ENCODE measurements at regions not wholly inside any gene's neighbourhood (a gene's known extent, or its start where the extent isn't known, plus 50 kb on each side); places are given as distances from the start of the nearest gene placed in this dataset.
"Not testable (repeated sequence)": the region's sequence is repeated elsewhere in the genome, so short reads cannot be mapped to it uniquely, and the experiment has no call there.

DNA sequence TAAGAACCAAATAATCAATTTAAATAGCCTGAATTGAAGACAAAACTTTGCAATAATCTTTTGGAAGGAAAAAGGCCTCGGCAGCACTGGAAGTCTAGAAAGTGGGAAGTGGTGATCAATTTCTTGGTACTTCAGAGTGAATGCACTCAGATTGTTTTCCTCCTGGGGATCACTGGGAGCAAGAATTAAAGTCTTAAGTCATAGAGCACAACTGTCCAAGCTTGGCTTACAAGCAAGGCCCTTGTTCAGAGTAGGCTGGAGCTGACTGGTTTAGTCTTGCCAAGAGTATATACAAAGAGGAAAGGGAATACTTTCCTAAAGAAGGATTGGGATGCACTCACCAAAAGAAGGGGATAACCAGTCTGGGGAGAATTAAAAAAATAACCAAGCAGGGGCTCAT, 637.1 kb downstream of the CCSER2 start:
- WGBS: 72% methylated on average over 1 of the region's 1 CpG
- DNase-seq (ENCODE audit: extremely low spot score): no peak
- no peaks in the 10 kb centered on the region for H3K4me1 ChIP-seq
- intact Hi-C loops (cut with DNase I): no loop called here
- no peaks in the 10 kb centered on the region for H3K36me3 ChIP-seq
- no peaks in the 10 kb centered on the region for H3K9me3 ChIP-seq
- H3K27ac ChIP-seq (replicated peaks in 1 of 4): no peak overlapping the region
- H3K4me3 ChIP-seq: no peak overlapping the region
- TF ChIP-seq POLR2A (IDR thresholded peaks at IDR 0.05; ENCODE audit: low read depth) (no peak), EP300 (IDR thresholded peaks at IDR 0.05) (no peak), POLR2AphosphoS5 (IDR thresholded peaks at IDR 0.05) (no peak)
- TF ChIP-seq, protein P1, sequence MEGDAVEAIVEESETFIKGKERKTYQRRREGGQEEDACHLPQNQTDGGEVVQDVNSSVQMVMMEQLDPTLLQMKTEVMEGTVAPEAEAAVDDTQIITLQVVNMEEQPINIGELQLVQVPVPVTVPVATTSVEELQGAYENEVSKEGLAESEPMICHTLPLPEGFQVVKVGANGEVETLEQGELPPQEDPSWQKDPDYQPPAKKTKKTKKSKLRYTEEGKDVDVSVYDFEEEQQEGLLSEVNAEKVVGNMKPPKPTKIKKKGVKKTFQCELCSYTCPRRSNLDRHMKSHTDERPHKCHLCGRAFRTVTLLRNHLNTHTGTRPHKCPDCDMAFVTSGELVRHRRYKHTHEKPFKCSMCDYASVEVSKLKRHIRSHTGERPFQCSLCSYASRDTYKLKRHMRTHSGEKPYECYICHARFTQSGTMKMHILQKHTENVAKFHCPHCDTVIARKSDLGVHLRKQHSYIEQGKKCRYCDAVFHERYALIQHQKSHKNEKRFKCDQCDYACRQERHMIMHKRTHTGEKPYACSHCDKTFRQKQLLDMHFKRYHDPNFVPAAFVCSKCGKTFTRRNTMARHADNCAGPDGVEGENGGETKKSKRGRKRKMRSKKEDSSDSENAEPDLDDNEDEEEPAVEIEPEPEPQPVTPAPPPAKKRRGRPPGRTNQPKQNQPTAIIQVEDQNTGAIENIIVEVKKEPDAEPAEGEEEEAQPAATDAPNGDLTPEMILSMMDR (IDR thresholded peaks at IDR 0.05): no peak
- H3K27me3 ChIP-seq: peaks cover 0 to 5% (median 0%) of the 10 kb centered on the region in 4 donors

DNA sequence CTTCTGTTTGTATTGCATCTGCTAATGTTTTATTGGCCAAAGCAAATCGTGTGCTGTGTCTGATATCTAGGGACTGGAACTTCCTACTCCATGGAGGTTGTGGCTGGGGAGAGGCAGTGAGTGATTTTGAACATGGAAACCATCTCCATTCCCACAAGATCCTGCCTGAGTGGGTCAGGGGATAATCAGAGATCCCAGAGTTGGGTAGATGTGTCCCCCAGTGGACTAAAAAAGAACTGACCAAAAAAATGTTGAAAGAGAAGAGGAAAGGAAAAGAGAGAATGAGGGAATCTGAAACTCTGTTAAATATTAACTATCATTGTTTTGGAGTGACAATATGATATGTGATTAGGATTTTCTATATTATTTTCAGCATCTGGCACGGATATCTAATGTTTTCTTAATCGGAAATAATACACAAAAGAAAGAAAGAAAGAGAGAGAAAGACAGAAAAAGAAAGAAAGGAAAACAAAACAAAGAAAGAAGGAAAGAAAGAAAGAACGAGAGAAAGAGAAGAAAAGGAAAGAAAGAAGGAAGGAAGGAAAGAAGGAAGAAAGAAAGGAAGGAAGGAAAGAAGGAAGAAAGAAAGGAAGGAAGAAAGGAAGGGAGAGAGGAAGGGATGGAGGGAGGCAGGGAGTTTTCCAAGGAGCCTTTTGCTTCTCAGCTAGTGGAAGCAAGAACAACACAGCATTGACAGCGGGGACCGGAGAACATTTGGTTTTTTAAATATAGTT, 638.5 kb downstream of the CCSER2 start:
- 69% methylated on average over 6 of the region's 6 CpGs for whole genome bisulfite sequencing
- TF ChIP-seq, protein P1 (IDR thresholded peaks at IDR 0.05): no peak
- TF ChIP-seq POLR2AphosphoS5 (IDR thresholded peaks at IDR 0.05) (no peak), POLR2A (IDR thresholded peaks at IDR 0.05; ENCODE audit: low read depth) (no peak), EP300 (IDR thresholded peaks at IDR 0.05) (no peak)
- Histone ChIP-seq H3K9me3 (no peaks in the 10 kb centered on the region), H3K27ac (replicated peaks in 1 of 4) (no peak overlapping the region), H3K36me3 (no peaks in the 10 kb centered on the region), H3K4me3 (no peak overlapping the region), H3K27me3 (peaks cover 0 to 7% (median 0%) of the 10 kb centered on the region in 4 donors), H3K4me1 (no peaks in the 10 kb centered on the region)
- no peak for DNase-seq (ENCODE audit: extremely low spot score)
- intact Hi-C loops (cut with DNase I): no loop called here

DNA sequence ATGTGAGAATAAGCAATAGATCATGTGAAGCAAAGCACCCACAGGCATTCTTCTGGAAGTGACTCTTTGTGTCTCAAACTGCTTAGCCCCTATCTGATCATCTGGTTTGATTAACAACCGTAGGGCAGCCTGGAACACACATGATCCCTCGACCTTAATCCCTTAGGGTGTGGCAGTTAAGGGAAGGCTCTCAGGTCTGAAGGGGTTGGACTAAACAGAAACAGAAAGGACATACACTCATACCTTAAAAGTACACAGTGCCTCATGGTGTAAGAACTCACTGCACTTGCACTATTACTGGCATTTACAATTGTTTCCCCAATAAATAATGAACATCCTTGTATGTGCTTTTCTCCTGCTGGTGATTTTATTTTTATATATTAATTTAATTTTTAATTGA, 640.9 kb downstream of the CCSER2 start:
- H3K4me3 ChIP-seq; DNase-seq (ENCODE audit: extremely low spot score); H3K27ac ChIP-seq (replicated peaks in 1 of 4); H3K36me3 ChIP-seq; H3K27me3 ChIP-seq; intact Hi-C loops (cut with DNase I); H3K9me3 ChIP-seq; H3K4me1 ChIP-seq: not testable (repeated sequence)
- WGBS: 33% methylated on average over 2 of the region's 2 CpGs

DNA sequence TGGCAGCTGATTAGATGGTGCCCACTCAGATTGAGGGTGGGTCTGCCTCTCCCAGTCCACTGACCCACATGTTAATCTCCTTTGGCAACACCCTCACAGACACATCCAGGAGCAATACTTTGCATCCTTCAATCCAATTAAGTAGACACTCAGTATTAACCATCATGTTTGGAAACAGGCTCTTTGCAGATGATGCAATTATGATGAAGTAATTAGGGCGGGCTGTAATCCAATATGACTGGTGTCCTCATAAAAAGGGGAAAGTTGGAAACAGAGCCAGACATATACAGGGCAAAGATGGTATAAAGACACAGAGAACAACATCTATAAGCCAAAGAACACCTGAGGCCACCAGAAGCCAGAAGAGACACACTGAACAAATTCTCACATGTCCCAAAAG, 658.6 kb downstream of the CCSER2 start:
- no peak for DNase-seq (ENCODE audit: extremely low spot score)
- Histone ChIP-seq H3K27me3 (peaks cover 0 to 4% (median 0%) of the 10 kb centered on the region in 4 donors), H3K4me1 (no peaks in the 10 kb centered on the region), H3K27ac (replicated peaks in 1 of 4) (no peak overlapping the region), H3K4me3 (no peak overlapping the region), H3K9me3 (no peaks in the 10 kb centered on the region), H3K36me3 (no peaks in the 10 kb centered on the region)
- TF ChIP-seq POLR2A (IDR thresholded peaks at IDR 0.05; ENCODE audit: low read depth) (no peak), EP300 (IDR thresholded peaks at IDR 0.05) (no peak), POLR2AphosphoS5 (IDR thresholded peaks at IDR 0.05) (no peak)
- TF ChIP-seq, protein P1 (IDR thresholded peaks at IDR 0.05): no peak
- intact Hi-C loops (cut with DNase I): no loop called here
- 85% methylated on average over 1 of the region's 1 CpG for WGBS

DNA sequence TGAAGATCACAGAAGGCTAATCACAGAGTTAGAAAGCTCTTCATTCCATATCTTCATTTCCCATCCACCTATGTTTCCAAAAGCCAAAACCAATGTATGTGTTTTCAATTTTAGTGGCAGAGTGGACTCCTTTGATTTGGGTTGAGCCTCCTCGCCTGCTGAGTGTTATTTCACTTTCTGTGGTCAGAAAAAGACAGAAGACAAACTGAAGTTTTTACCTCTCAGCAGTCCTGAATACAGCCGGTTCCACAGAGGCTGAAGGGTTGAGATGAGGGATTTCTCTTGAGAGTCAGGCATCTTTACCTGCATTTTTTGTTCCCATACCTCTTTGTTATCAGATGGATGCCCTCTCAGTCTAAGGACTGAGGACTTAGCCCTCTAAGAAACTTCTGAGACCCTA, 659.6 kb downstream of the CCSER2 start:
- H3K4me3 ChIP-seq: no peak overlapping the region
- intact Hi-C loops (cut with DNase I): no loop called here
- no peaks in the 10 kb centered on the region for H3K4me1 ChIP-seq
- H3K27me3 ChIP-seq: peaks cover 0 to 4% (median 0%) of the 10 kb centered on the region in 4 donors
- H3K36me3 ChIP-seq: no peaks in the 10 kb centered on the region
- WGBS: 73% methylated on average over 2 of the region's 2 CpGs
- no peaks in the 10 kb centered on the region for H3K9me3 ChIP-seq
- DNase-seq (ENCODE audit: extremely low spot score): no peak
- no peak overlapping the region for H3K27ac ChIP-seq (replicated peaks in 1 of 4)
- TF ChIP-seq, protein P1 (IDR thresholded peaks at IDR 0.05): no peak
- TF ChIP-seq POLR2A (IDR thresholded peaks at IDR 0.05; ENCODE audit: low read depth): no peak
- no peak for TF ChIP-seq POLR2AphosphoS5 (IDR thresholded peaks at IDR 0.05)
- no peak for TF ChIP-seq EP300 (IDR thresholded peaks at IDR 0.05)
